ENCODE measurements at regions not wholly inside any gene's neighbourhood (a gene's known extent, or its start where the extent isn't known, plus 50 kb on each side); places are given as distances from the start of the nearest gene placed in this dataset.

DNA sequence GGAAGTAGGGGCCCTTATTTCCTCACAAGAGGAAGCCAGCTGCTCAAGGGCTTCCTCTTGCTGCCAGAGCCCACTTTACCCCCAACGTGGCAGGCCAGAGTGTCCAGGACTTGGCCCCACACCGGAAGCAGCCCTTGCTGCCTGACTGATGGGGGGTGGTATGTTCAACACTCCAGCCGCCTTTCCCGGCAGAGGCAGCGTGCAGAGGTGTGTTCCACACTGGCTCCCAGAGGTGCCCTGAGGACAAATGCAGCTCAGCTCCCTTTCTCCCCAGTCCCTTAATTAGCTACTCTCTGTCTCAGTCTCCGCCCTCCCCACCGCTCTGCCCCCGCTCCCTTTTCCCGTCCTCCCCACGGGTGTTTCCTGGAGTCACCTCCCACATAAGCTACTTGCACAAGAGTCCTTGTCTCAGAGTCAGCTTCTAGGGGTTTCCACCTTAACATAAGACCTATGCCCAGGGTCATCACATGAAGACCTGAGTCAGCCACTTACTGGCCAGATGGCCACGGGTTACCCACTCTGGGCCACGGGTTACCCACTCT lies 61.7 kb upstream of the SHLD1 start:
- TF ChIP-seq ZC3H10 (CRISPR knock-in tag; IDR thresholded peaks at IDR 0.05): no peak
- no peak for TF ChIP-seq PPARA (CRISPR knock-in tag; IDR thresholded peaks at IDR 0.05; ENCODE audit: borderline replicate concordance)
- TF ChIP-seq ZFP3 (CRISPR knock-in tag; IDR thresholded peaks at IDR 0.05): no peak
- TF ChIP-seq, protein P1, sequence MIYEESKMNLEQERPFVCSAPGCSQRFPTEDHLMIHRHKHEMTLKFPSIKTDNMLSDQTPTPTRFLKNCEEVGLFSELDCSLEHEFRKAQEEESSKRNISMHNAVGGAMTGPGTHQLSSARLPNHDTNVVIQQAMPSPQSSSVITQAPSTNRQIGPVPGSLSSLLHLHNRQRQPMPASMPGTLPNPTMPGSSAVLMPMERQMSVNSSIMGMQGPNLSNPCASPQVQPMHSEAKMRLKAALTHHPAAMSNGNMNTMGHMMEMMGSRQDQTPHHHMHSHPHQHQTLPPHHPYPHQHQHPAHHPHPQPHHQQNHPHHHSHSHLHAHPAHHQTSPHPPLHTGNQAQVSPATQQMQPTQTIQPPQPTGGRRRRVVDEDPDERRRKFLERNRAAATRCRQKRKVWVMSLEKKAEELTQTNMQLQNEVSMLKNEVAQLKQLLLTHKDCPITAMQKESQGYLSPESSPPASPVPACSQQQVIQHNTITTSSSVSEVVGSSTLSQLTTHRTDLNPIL (CRISPR knock-in tag; IDR thresholded peaks at IDR 0.05; ENCODE audit: low read depth): no peak
- TF ChIP-seq ARNTL (CRISPR knock-in tag; IDR thresholded peaks at IDR 0.05; ENCODE audit: borderline replicate concordance, low read depth): no peak
- TF ChIP-seq CSDC2 (CRISPR knock-in tag; IDR thresholded peaks at IDR 0.05): no peak
- TF ChIP-seq OSR1 (CRISPR knock-in tag; IDR thresholded peaks at IDR 0.05): no peak
- TF ChIP-seq ZNF8 (CRISPR knock-in tag; IDR thresholded peaks at IDR 0.05): no peak
- TF ChIP-seq, protein P2, sequence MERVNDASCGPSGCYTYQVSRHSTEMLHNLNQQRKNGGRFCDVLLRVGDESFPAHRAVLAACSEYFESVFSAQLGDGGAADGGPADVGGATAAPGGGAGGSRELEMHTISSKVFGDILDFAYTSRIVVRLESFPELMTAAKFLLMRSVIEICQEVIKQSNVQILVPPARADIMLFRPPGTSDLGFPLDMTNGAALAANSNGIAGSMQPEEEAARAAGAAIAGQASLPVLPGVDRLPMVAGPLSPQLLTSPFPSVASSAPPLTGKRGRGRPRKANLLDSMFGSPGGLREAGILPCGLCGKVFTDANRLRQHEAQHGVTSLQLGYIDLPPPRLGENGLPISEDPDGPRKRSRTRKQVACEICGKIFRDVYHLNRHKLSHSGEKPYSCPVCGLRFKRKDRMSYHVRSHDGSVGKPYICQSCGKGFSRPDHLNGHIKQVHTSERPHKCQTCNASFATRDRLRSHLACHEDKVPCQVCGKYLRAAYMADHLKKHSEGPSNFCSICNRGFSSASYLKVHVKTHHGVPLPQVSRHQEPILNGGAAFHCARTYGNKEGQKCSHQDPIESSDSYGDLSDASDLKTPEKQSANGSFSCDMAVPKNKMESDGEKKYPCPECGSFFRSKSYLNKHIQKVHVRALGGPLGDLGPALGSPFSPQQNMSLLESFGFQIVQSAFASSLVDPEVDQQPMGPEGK (CRISPR knock-in tag; IDR thresholded peaks at IDR 0.05; ENCODE audit: borderline replicate concordance): no peak
- TF ChIP-seq ISL1 (CRISPR knock-in tag; IDR thresholded peaks at IDR 0.05): no peak
- no peak for TF ChIP-seq TOX (CRISPR knock-in tag; IDR thresholded peaks at IDR 0.05; ENCODE audit: borderline replicate concordance)
- TF ChIP-seq, protein P3, sequence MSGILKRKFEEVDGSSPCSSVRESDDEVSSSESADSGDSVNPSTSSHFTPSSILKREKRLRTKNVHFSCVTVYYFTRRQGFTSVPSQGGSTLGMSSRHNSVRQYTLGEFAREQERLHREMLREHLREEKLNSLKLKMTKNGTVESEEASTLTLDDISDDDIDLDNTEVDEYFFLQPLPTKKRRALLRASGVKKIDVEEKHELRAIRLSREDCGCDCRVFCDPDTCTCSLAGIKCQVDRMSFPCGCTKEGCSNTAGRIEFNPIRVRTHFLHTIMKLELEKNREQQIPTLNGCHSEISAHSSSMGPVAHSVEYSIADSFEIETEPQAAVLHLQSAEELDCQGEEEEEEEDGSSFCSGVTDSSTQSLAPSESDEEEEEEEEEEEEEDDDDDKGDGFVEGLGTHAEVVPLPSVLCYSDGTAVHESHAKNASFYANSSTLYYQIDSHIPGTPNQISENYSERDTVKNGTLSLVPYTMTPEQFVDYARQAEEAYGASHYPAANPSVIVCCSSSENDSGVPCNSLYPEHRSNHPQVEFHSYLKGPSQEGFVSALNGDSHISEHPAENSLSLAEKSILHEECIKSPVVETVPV (CRISPR knock-in tag; IDR thresholded peaks at IDR 0.05): no peak
- TF ChIP-seq ZNF565 (CRISPR knock-in tag; conservative IDR thresholded peaks at IDR 0.05; ENCODE audit: low read depth): no peak
- no peak for ATAC-seq

DNA sequence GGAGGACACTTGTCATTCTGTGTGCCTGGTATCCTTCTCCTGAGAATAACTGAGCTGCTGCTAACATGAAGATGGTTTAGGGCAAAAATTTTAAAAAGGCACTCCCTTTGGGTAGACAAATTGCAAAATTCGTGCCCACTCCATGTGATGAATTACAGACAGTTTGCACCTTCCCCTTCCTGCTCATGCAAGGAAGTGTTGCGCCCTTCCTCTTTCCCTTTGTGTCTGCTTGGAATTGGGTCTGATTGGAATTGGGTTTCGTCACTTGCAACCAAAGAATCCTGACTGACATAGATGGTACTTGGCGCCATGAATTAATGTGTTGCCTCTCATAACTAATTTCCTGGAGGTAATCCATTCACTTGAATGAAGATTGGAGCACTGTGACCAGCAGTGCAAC lies 62.3 kb upstream of the SHLD1 start:
- TF ChIP-seq ZNF8 (CRISPR knock-in tag; IDR thresholded peaks at IDR 0.05) (no peak), CSDC2 (CRISPR knock-in tag; IDR thresholded peaks at IDR 0.05) (no peak), TOX (CRISPR knock-in tag; IDR thresholded peaks at IDR 0.05; ENCODE audit: borderline replicate concordance) (no peak), ZFP3 (CRISPR knock-in tag; IDR thresholded peaks at IDR 0.05) (no peak), ARNTL (CRISPR knock-in tag; IDR thresholded peaks at IDR 0.05; ENCODE audit: borderline replicate concordance, low read depth) (no peak), SNAI2 (CRISPR knock-in tag; IDR thresholded peaks at IDR 0.05) (no peak), GLIS3 (CRISPR knock-in tag; IDR thresholded peaks at IDR 0.05) (no peak), RARB (CRISPR knock-in tag; IDR thresholded peaks at IDR 0.05) (no peak)
- TF ChIP-seq, protein P4, sequence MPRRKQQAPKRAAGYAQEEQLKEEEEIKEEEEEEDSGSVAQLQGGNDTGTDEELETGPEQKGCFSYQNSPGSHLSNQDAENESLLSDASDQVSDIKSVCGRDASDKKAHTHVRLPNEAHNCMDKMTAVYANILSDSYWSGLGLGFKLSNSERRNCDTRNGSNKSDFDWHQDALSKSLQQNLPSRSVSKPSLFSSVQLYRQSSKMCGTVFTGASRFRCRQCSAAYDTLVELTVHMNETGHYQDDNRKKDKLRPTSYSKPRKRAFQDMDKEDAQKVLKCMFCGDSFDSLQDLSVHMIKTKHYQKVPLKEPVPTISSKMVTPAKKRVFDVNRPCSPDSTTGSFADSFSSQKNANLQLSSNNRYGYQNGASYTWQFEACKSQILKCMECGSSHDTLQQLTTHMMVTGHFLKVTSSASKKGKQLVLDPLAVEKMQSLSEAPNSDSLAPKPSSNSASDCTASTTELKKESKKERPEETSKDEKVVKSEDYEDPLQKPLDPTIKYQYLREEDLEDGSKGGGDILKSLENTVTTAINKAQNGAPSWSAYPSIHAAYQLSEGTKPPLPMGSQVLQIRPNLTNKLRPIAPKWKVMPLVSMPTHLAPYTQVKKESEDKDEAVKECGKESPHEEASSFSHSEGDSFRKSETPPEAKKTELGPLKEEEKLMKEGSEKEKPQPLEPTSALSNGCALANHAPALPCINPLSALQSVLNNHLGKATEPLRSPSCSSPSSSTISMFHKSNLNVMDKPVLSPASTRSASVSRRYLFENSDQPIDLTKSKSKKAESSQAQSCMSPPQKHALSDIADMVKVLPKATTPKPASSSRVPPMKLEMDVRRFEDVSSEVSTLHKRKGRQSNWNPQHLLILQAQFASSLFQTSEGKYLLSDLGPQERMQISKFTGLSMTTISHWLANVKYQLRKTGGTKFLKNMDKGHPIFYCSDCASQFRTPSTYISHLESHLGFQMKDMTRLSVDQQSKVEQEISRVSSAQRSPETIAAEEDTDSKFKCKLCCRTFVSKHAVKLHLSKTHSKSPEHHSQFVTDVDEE (CRISPR knock-in tag; IDR thresholded peaks at IDR 0.05): no peak
- TF ChIP-seq, protein P1 (CRISPR knock-in tag; IDR thresholded peaks at IDR 0.05; ENCODE audit: low read depth): no peak
- TF ChIP-seq, protein P2 (CRISPR knock-in tag; IDR thresholded peaks at IDR 0.05; ENCODE audit: borderline replicate concordance): no peak
- no peak; the same call in 2 of the 3 replicates for ATAC-seq

All from SK-N-SH treated with all-trans-retinoic acid at 6 μM for 48 hours (cell line).